ENCODE measurements at regions not wholly inside any gene's neighbourhood (a gene's known extent, or its start where the extent isn't known, plus 50 kb on each side); places are given as distances from the start of the nearest gene placed in this dataset.

- Mint-ChIP-seq H3K27me3 (peaks cover 55% of the 10 kb centered on the region), H3K4me1 (no peaks in the 10 kb centered on the region), H3K4me3 (no peak overlapping the region), H3K36me3 (no peaks in the 10 kb centered on the region), H3K9me3 (peaks cover 3% of the 10 kb centered on the region), H3K27ac (no peak overlapping the region)
- no peak for ATAC-seq
Observed at GRCh38 chr3:126259411-126260391, 79.3 kb upstream of the ALDH1L1 start.

GRCh38 chr3:126258670-126259069 is 78.3 kb upstream of the ALDH1L1 start:
- H3K9me3 Mint-ChIP-seq: peaks cover 3% of the 10 kb centered on the region
- peaks cover 44% of the 10 kb centered on the region for H3K27me3 Mint-ChIP-seq
- H3K4me3 Mint-ChIP-seq: no peak overlapping the region
- H3K4me1 Mint-ChIP-seq: no peaks in the 10 kb centered on the region
- H3K36me3 Mint-ChIP-seq: no peaks in the 10 kb centered on the region
- no peak overlapping the region for H3K27ac Mint-ChIP-seq
- peak; percentile 18 for ATAC-seq

- H3K4me1 Mint-ChIP-seq: no peaks in the 10 kb centered on the region
- H3K4me3 Mint-ChIP-seq: no peak overlapping the region
- H3K27me3 Mint-ChIP-seq: peaks cover 38% of the 10 kb centered on the region
Observed at GRCh38 chr3:126257984-126258383, 77.6 kb upstream of the ALDH1L1 start.

GRCh38 chr3:126257174-126257573 is 76.8 kb upstream of the ALDH1L1 start:
- Mint-ChIP-seq H3K4me1 (no peaks in the 10 kb centered on the region), H3K27me3 (peaks cover 30% of the 10 kb centered on the region), H3K27ac (no peak overlapping the region), H3K36me3 (no peaks in the 10 kb centered on the region), H3K9me3 (peaks cover 3% of the 10 kb centered on the region), H3K4me3 (no peak overlapping the region)
- no peak for ATAC-seq

More at GRCh38 chr3:126257984-126258383, 77.6 kb upstream of the ALDH1L1 start:
- H3K27ac Mint-ChIP-seq: no peak overlapping the region
- H3K9me3 Mint-ChIP-seq: peaks cover 3% of the 10 kb centered on the region
- no peaks in the 10 kb centered on the region for H3K36me3 Mint-ChIP-seq
- ATAC-seq: no peak

GRCh38 chr3:126256251-126256650 is 75.9 kb upstream of the ALDH1L1 start:
- no peaks in the 10 kb centered on the region for H3K36me3 Mint-ChIP-seq
- H3K4me1 Mint-ChIP-seq: no peaks in the 10 kb centered on the region
- no peak overlapping the region for H3K27ac Mint-ChIP-seq
- peaks cover 3% of the 10 kb centered on the region for H3K9me3 Mint-ChIP-seq
- no peak overlapping the region for H3K4me3 Mint-ChIP-seq
- peaks cover 21% of the 10 kb centered on the region for H3K27me3 Mint-ChIP-seq
- ATAC-seq: no peak

- H3K36me3 Mint-ChIP-seq: no peaks in the 10 kb centered on the region
- H3K27ac Mint-ChIP-seq: no peak overlapping the region
- peaks cover 12% of the 10 kb centered on the region for H3K27me3 Mint-ChIP-seq
- H3K4me3 Mint-ChIP-seq: no peak overlapping the region
- H3K9me3 Mint-ChIP-seq: peaks cover 7% of the 10 kb centered on the region
- no peaks in the 10 kb centered on the region for H3K4me1 Mint-ChIP-seq
- no peak for ATAC-seq
Observed at GRCh38 chr3:126253072-126253471, 72.7 kb upstream of the ALDH1L1 start.

- Mint-ChIP-seq H3K9me3 (peaks cover 14% of the 10 kb centered on the region), H3K27me3 (peaks cover 12% of the 10 kb centered on the region), H3K4me1 (no peaks in the 10 kb centered on the region), H3K27ac (no peak overlapping the region), H3K4me3 (no peak overlapping the region), H3K36me3 (no peaks in the 10 kb centered on the region)
- ATAC-seq: no peak
Observed at GRCh38 chr3:126252373-126252772, 72.0 kb upstream of the ALDH1L1 start.

GRCh38 chr3:126245811-126246727 is 65.7 kb upstream of the ALDH1L1 start:
- no peaks in the 10 kb centered on the region for H3K4me1 Mint-ChIP-seq
- peaks cover 23% of the 10 kb centered on the region for H3K9me3 Mint-ChIP-seq
- ATAC-seq: no peak
- H3K36me3 Mint-ChIP-seq: no peaks in the 10 kb centered on the region
- H3K27me3 Mint-ChIP-seq: peaks cover 31% of the 10 kb centered on the region
- H3K4me3 Mint-ChIP-seq: no peak overlapping the region
- H3K27ac Mint-ChIP-seq: no peak overlapping the region

Data from stimulated activated memory B cell treated with anti-CD40 and anti-IgM and Interleukin-4, amounts not matched to agents 10 μg/mL and 1 μg/mL and 100 μg/mL, for 72 hours (primary cell).